GM21528 (cell line): ENCODE measurements at regions not wholly inside any gene's neighbourhood (a gene's known extent, or its start where the extent isn't known, plus 50 kb on each side); places are given as distances from the start of the nearest gene placed in this dataset.
"Not testable (repeated sequence)": the region's sequence is repeated elsewhere in the genome, so short reads cannot be mapped to it uniquely, and the experiment has no call there.

Source experiments
- ATAC-seq: cut with Tn5 transposase; IDR thresholded peaks from one replicate; pipeline ENCODE4 v1.9.1; 2021; ENCODE audit warnings: mild to moderate bottlenecking, moderate library complexity; ENCODE audit not compliant: unreplicated experiment, low FRiP score

GRCh38 chr1:200496937-200497336, 87.1 kb upstream of the ZNF281 start:
- no peak for ATAC-seq

GRCh38 chr1:200495901-200496300, 86.1 kb upstream of the ZNF281 start:
- ATAC-seq: no peak

GRCh38 chr1:200493344-200493743, 83.5 kb upstream of the ZNF281 start:
- ATAC-seq: no peak

GRCh38 chr1:200491103-200491502, 81.3 kb upstream of the ZNF281 start:
- ATAC-seq: no peak

- no peak for ATAC-seq
Observed at GRCh38 chr1:200490183-200490582, 80.3 kb upstream of the ZNF281 start.

GRCh38 chr1:200488375-200489165, 78.7 kb upstream of the ZNF281 start:
- ATAC-seq: no peak

GRCh38 chr1:200487650-200488049, 77.8 kb upstream of the ZNF281 start:
- no peak for ATAC-seq

GRCh38 chr1:200486634-200487033, 76.8 kb upstream of the ZNF281 start:
- no peak for ATAC-seq

- not testable (repeated sequence) for ATAC-seq
Observed at GRCh38 chr1:200484438-200484946, 74.7 kb upstream of the ZNF281 start.

- ATAC-seq: peak; percentile 95
Observed at GRCh38 chr1:200483491-200484143, 73.8 kb upstream of the ZNF281 start.

GRCh38 chr1:200480964-200481363, 71.1 kb upstream of the ZNF281 start:
- ATAC-seq: no peak

- no peak for ATAC-seq
Observed at GRCh38 chr1:200479816-200480215, 70.0 kb upstream of the ZNF281 start.

GRCh38 chr1:200478945-200479558, 69.2 kb upstream of the ZNF281 start:
- no peak for ATAC-seq

GRCh38 chr1:200478239-200478623, 68.4 kb upstream of the ZNF281 start:
- no peak for ATAC-seq

- no peak for ATAC-seq
Observed at GRCh38 chr1:200474633-200475032, 64.8 kb upstream of the ZNF281 start.

GRCh38 chr1:200473698-200474371, 64.0 kb upstream of the ZNF281 start:
- ATAC-seq: peak; percentile 89

GRCh38 chr1:200471739-200472138, 61.9 kb upstream of the ZNF281 start:
- ATAC-seq: no peak

GRCh38 chr1:200468264-200469001, 58.6 kb upstream of the ZNF281 start:
- no peak for ATAC-seq

- no peak for ATAC-seq
Observed at GRCh38 chr1:200464784-200465400, 55.1 kb upstream of the ZNF281 start.
